ENCODE measurements at regions not wholly inside any gene's neighbourhood (a gene's known extent, or its start where the extent isn't known, plus 50 kb on each side); places are given as distances from the start of the nearest gene placed in this dataset.

- TF ChIP-seq CTCF (IDR thresholded peaks at IDR 0.05) (no peak), EZH2 (IDR thresholded peaks at IDR 0.05; ENCODE audit: borderline replicate concordance, insufficient read depth, low read depth, low read length, poor library complexity, severe bottlenecking) (no peak)
- Mint-ChIP-seq H3K9me3 (ENCODE audit: insufficient read depth) (peaks cover 2% of the 10 kb centered on the region), H3K4me1 (no peaks in the 10 kb centered on the region), H3K27me3 (no peaks in the 10 kb centered on the region), H3K27ac (no peak overlapping the region), H3K4me3 (no peak overlapping the region)
- H3K36me3 ChIP-seq (replicated peaks in 1 of 2; ENCODE audit: control extremely low read depth in 1 of 2, control insufficient read depth in 1 of 2, extremely low read depth in 1 of 2, insufficient read depth in 2 of 2, low read length in 1 of 2) = no peaks in the 10 kb centered on the region
- no peaks in the 10 kb centered on the region for H3K4me1 ChIP-seq (ENCODE audit: control insufficient read depth in 2 of 2, insufficient read depth in 2 of 2, low read length in 2 of 2)
- no peak overlapping the region for H3K27ac ChIP-seq (ENCODE audit: low read length in 2 of 2)
- POLR2A ChIA-PET = no interaction called here
- no peak overlapping the region for H3K9ac ChIP-seq (ENCODE audit: low read length)
- no peaks in the 10 kb centered on the region for H3K9me3 ChIP-seq (ENCODE audit: control extremely low read depth in 1 of 3, control insufficient read depth in 2 of 3, insufficient read depth in 1 of 3, low read length in 2 of 3)
- whole genome bisulfite sequencing (ENCODE audit: insufficient coverage) = no CpG with 5 or more reads among the region's 4 CpGs
- no peak for ATAC-seq (ENCODE audit: low read depth)
- CTCF ChIA-PET = no interaction called here
- no peak for DNase-seq
- no peak overlapping the region for H3K4me2 ChIP-seq (replicated peaks; ENCODE audit: low read depth, low read length, poor library complexity, severe bottlenecking)
- no peaks in the 10 kb centered on the region for H4K20me1 ChIP-seq (ENCODE audit: control insufficient read depth, insufficient read depth, low read length, poor library complexity, severe bottlenecking)
- no peaks in the 10 kb centered on the region for H3K79me2 ChIP-seq (ENCODE audit: control insufficient read depth, insufficient read depth, low read length)
- intact Hi-C loops (cut with micrococcal nuclease) = no loop called here
- no peak overlapping the region for H2AFZ ChIP-seq (ENCODE audit: insufficient read depth, low read depth, low read length, poor library complexity, severe bottlenecking)
- H3K27me3 ChIP-seq (replicated peaks in 1 of 4; ENCODE audit: control extremely low read depth in 1 of 4, control insufficient read depth in 3 of 4, insufficient read depth in 4 of 4, low read length in 3 of 4) = no peaks in the 10 kb centered on the region
- H3K4me3 ChIP-seq (ENCODE audit: control extremely low read depth in 1 of 5, extremely low read depth in 1 of 5, insufficient read depth in 1 of 5, low read depth in 2 of 5, low read length in 4 of 5) = no peak overlapping the region
Observed at GRCh38 chr5:20166456-20166855, 178.5 kb upstream of the CDH18 start.

- Histone ChIP-seq H3K9me3 (ENCODE audit: control extremely low read depth in 1 of 3, control insufficient read depth in 2 of 3, insufficient read depth in 1 of 3, low read length in 2 of 3) (no peaks in the 10 kb centered on the region), H3K4me2 (replicated peaks; ENCODE audit: low read depth, low read length, poor library complexity, severe bottlenecking) (no peak overlapping the region), H3K27ac (ENCODE audit: low read length in 2 of 2) (no peak overlapping the region), H3K9ac (ENCODE audit: low read length) (no peak overlapping the region), H4K20me1 (ENCODE audit: control insufficient read depth, insufficient read depth, low read length, poor library complexity, severe bottlenecking) (no peaks in the 10 kb centered on the region), H3K27me3 (replicated peaks in 1 of 4; ENCODE audit: control extremely low read depth in 1 of 4, control insufficient read depth in 3 of 4, insufficient read depth in 4 of 4, low read length in 3 of 4) (no peaks in the 10 kb centered on the region), H3K4me3 (ENCODE audit: control extremely low read depth in 1 of 5, extremely low read depth in 1 of 5, insufficient read depth in 1 of 5, low read depth in 2 of 5, low read length in 4 of 5) (no peak overlapping the region), H3K4me1 (ENCODE audit: control insufficient read depth in 2 of 2, insufficient read depth in 2 of 2, low read length in 2 of 2) (no peaks in the 10 kb centered on the region), H3K36me3 (replicated peaks in 1 of 2; ENCODE audit: control extremely low read depth in 1 of 2, control insufficient read depth in 1 of 2, extremely low read depth in 1 of 2, insufficient read depth in 2 of 2, low read length in 1 of 2) (no peaks in the 10 kb centered on the region), H2AFZ (ENCODE audit: insufficient read depth, low read depth, low read length, poor library complexity, severe bottlenecking) (no peak overlapping the region), H3K79me2 (ENCODE audit: control insufficient read depth, insufficient read depth, low read length) (no peaks in the 10 kb centered on the region)
- no peak overlapping the region for H3K4me3 Mint-ChIP-seq
- intact Hi-C loops (cut with micrococcal nuclease) = no loop called here
- no peaks in the 10 kb centered on the region for H3K27me3 Mint-ChIP-seq
- DNase-seq = no peak
- POLR2A ChIA-PET = no interaction called here
- no peak for ATAC-seq (ENCODE audit: low read depth)
- H3K27ac Mint-ChIP-seq = no peak overlapping the region
- no peaks in the 10 kb centered on the region for H3K4me1 Mint-ChIP-seq
- CTCF ChIA-PET = no interaction called here
- H3K9me3 Mint-ChIP-seq (ENCODE audit: insufficient read depth) = peaks cover 3% of the 10 kb centered on the region
- TF ChIP-seq CTCF (IDR thresholded peaks at IDR 0.05) (no peak), EZH2 (IDR thresholded peaks at IDR 0.05; ENCODE audit: borderline replicate concordance, insufficient read depth, low read depth, low read length, poor library complexity, severe bottlenecking) (no peak)
- WGBS (ENCODE audit: insufficient coverage) = no CpG with 5 or more reads among the region's 1 CpG
Observed at GRCh38 chr5:20158006-20158405, 170.0 kb upstream of the CDH18 start.

Data from B cell (primary cell).